ENCODE measurements at regions not wholly inside any gene's neighbourhood (a gene's known extent, or its start where the extent isn't known, plus 50 kb on each side); places are given as distances from the start of the nearest gene placed in this dataset.

DNA sequence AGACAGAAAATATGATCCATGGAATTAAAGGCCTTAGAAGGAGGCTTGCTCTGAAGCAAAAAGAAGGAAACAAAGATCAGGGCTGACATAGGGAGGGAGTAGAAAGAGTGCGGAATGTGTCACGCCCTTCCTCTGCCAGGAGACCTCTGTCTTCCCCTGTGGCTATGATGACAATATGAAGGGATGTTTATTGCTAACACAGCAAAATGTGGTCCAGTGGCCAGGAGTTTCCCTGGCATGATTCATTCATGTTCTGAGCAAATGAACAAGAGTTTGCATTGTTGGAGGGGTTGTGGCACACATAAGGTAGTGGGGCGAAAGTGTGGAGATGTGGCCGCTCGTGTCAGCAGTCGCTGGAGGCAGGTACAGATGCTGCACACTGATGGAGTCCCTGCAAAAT, 169.4 kb downstream of the SHQ1 start:
- Histone ChIP-seq H3K4me2 (ENCODE audit: insufficient read depth, low read length) (no peak overlapping the region), H3K27me3 (ENCODE audit: control insufficient read depth in 2 of 2, insufficient read depth in 2 of 2, low read length in 2 of 2) (no peaks in the 10 kb centered on the region), H3K9me3 (replicated peaks; ENCODE audit: control insufficient read depth, insufficient read depth, low read length) (no peaks in the 10 kb centered on the region), H3K36me3 (ENCODE audit: control insufficient read depth in 2 of 2, extremely low read depth in 1 of 2, insufficient read depth in 2 of 2, low read length in 2 of 2) (no peaks in the 10 kb centered on the region), H3K4me1 (ENCODE audit: control insufficient read depth, extremely low read depth, insufficient read depth, low read length) (no peaks in the 10 kb centered on the region), H3K27ac (ENCODE audit: insufficient read depth, low read depth, low read length) (no peak overlapping the region), H3K9me1 (replicated peaks; ENCODE audit: control insufficient read depth, extremely low read depth, insufficient read depth, low read length) (no peaks in the 10 kb centered on the region), H3K4me3 (replicated peaks in 1 of 3; ENCODE audit: insufficient read depth in 1 of 3, low read depth in 1 of 3, low read length in 3 of 3) (no peak overlapping the region), H3K9ac (replicated peaks; ENCODE audit: extremely low read depth, insufficient read depth, low read length) (no peak overlapping the region), H2AFZ (ENCODE audit: low read depth, low read length) (no peak overlapping the region), H3K79me2 (ENCODE audit: control insufficient read depth, insufficient read depth, low read length) (no peaks in the 10 kb centered on the region), H4K20me1 (replicated peaks; ENCODE audit: control insufficient read depth, extremely low read depth, insufficient read depth, low read length) (no peaks in the 10 kb centered on the region)
- ChIA-PET POLR2A (no interaction called here), CTCF (no interaction called here)
- DNase-seq (ENCODE audit: low read depth, low spot score), result no peak
- BruUV-seq (replicated peaks), result no TSS peak
- intact Hi-C loops (cut with micrococcal nuclease), result no loop called here
- TF ChIP-seq MYC (IDR thresholded peaks at IDR 0.05; ENCODE audit: low read depth, low read length), result no peak
- no peak for TF ChIP-seq POLR2A (IDR thresholded peaks at IDR 0.05; ENCODE audit: low read depth, low read length)
- no peak for TF ChIP-seq GATA2 (IDR thresholded peaks at IDR 0.05; ENCODE audit: insufficient read depth, insufficient read length, low read depth, low read length)
- TF ChIP-seq, protein P1, sequence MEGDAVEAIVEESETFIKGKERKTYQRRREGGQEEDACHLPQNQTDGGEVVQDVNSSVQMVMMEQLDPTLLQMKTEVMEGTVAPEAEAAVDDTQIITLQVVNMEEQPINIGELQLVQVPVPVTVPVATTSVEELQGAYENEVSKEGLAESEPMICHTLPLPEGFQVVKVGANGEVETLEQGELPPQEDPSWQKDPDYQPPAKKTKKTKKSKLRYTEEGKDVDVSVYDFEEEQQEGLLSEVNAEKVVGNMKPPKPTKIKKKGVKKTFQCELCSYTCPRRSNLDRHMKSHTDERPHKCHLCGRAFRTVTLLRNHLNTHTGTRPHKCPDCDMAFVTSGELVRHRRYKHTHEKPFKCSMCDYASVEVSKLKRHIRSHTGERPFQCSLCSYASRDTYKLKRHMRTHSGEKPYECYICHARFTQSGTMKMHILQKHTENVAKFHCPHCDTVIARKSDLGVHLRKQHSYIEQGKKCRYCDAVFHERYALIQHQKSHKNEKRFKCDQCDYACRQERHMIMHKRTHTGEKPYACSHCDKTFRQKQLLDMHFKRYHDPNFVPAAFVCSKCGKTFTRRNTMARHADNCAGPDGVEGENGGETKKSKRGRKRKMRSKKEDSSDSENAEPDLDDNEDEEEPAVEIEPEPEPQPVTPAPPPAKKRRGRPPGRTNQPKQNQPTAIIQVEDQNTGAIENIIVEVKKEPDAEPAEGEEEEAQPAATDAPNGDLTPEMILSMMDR (IDR thresholded peaks at IDR 0.05; ENCODE audit: extremely low read depth in 1 of 2, insufficient read depth in 1 of 2, low read depth in 1 of 2, low read length in 2 of 2), result no peak
- TF ChIP-seq MAX (IDR thresholded peaks at IDR 0.05; ENCODE audit: insufficient read depth, insufficient read length), result no peak
- TF ChIP-seq POLR2AphosphoS5 (IDR thresholded peaks at IDR 0.05; ENCODE audit: insufficient read depth, low read depth, low read length), result no peak
- TF ChIP-seq JUN (IDR thresholded peaks at IDR 0.05; ENCODE audit: borderline replicate concordance, insufficient read depth, insufficient read length, low read depth), result no peak
- no peak for TF ChIP-seq EZH2 (IDR thresholded peaks at IDR 0.05; ENCODE audit: borderline replicate concordance, low read depth, low read length, severe bottlenecking)
- no peak for TF ChIP-seq FOS (IDR thresholded peaks at IDR 0.05; ENCODE audit: borderline replicate concordance, insufficient read depth, low read length)
- no peak for FAIRE-seq
- dilution Hi-C loops (cut with MboI; ENCODE audit: extremely low pct_ligation_motif_present, low sequenced_read_pairs), result no loop called here

Measured in endothelial cell of umbilical vein (primary cell).